H1 (cell line): ENCODE measurements at regions not wholly inside any gene's neighbourhood (a gene's known extent, or its start where the extent isn't known, plus 50 kb on each side); places are given as distances from the start of the nearest gene placed in this dataset.

Experiments used
- CTCF ChIA-PET: fragments of 300-600 bp; sonication (Branson Sonifier 250); formaldehyde crosslinking; loops from one replicate; lab custom pipeline; 2021; ENCODE audit not compliant: partially characterized antibody; lab: Charles Lee
- POLR2A ChIA-PET: fragments of 300-600 bp; sonication (Branson Sonifier 250); formaldehyde crosslinking; loops from one replicate; lab custom pipeline; 2021; ENCODE audit warnings: inconsistent platforms; ENCODE audit not compliant: partially characterized antibody; lab: Charles Lee
- DNase-seq, 2 experiments: peaks; one replicate each; pipeline versions ENCODE4 v3.0.0 to v3.0.0-alpha.2; 2010 to 2022; ENCODE audit warnings: low spot score in 2 of 2, low read depth in 1 of 2, mixed read lengths in 1 of 2
- FAIRE-seq: peaks from 2 replicates; lab custom pipeline; 2011; peaks lifted over from hg19 to GRCh38; lab: Jason Lieb, UNC
- H2AFZ ChIP-seq: 2 replicates; pipeline ENCODE4 v1.8.1; 2012; ENCODE audit warnings: low read length, inconsistent platforms
- H2AK5ac ChIP-seq: 2 replicates; pipeline ENCODE4 v1.6.1; 2013; ENCODE audit warnings: low read depth, low read length
- H2BK120ac ChIP-seq: replicated peaks from 2 replicates; pipeline ENCODE3; 2013; ENCODE audit warnings: low read depth, low read length, inconsistent platforms
- H2BK12ac ChIP-seq: 2 replicates; pipeline ENCODE4 v1.6.1; 2013; ENCODE audit warnings: low read depth, low read length
- H2BK15ac ChIP-seq: 2 replicates; pipeline ENCODE4 v1.6.1; 2013; ENCODE audit warnings: low read length
- H2BK20ac ChIP-seq: 2 replicates; pipeline ENCODE4 v1.6.1; 2013; ENCODE audit warnings: low read length
- H2BK5ac ChIP-seq: 2 replicates; pipeline ENCODE4 v1.6.1; 2013; ENCODE audit warnings: low read depth, low read length
- H3K14ac ChIP-seq: 2 replicates; pipeline ENCODE4 v1.6.1; 2013; ENCODE audit warnings: inconsistent platforms; ENCODE audit not compliant: insufficient read length
- H3K18ac ChIP-seq: 2 replicates; pipeline ENCODE4 v1.6.1; 2013; ENCODE audit warnings: low read length; ENCODE audit errors: extremely low read depth
- H3K23ac ChIP-seq: 2 replicates; pipeline ENCODE4 v1.6.1; 2013; ENCODE audit warnings: inconsistent platforms; ENCODE audit not compliant: insufficient read length
- H3K23me2 ChIP-seq: 2 replicates; pipeline ENCODE4 v1.6.1; 2013; ENCODE audit warnings: low read depth, low read length
- H3K27ac ChIP-seq: 2 replicates; pipeline ENCODE4 v1.6.1; 2011; ENCODE audit warnings: low read depth, low read length, inconsistent platforms
- H3K27me3 ChIP-seq, 4 experiments: replicated peaks in 1 of 4; 1 replicate in 1 of 4; 2 replicates in 3 of 4; pipeline versions ENCODE4 v1.6.1 to v1.8.1; 2011 to 2013; ENCODE audit warnings: low read length in 3 of 4, mild to moderate bottlenecking in 3 of 4, inconsistent platforms in 2 of 4, mixed read lengths in 2 of 4, moderate library complexity in 1 of 4; ENCODE audit not compliant: control insufficient read depth in 3 of 4, insufficient read depth in 3 of 4; ENCODE audit errors: extremely low read depth in 1 of 4
- H3K36me3 ChIP-seq, 4 experiments: 2 replicates each; pipeline versions ENCODE4 v1.6.1 to v1.8.1; 2011 to 2013; ENCODE audit warnings: mild to moderate bottlenecking in 4 of 4, low read length in 3 of 4, moderate library complexity in 2 of 4, control low read depth in 1 of 4, inconsistent platforms in 1 of 4; ENCODE audit not compliant: insufficient read depth in 4 of 4, control insufficient read depth in 2 of 4
- H3K4ac ChIP-seq: replicated peaks from 2 replicates; pipeline ENCODE3; 2013; ENCODE audit warnings: low read length, low read depth, mixed read lengths, inconsistent platforms; ENCODE audit not compliant: insufficient read length
- H3K4me1 ChIP-seq, 4 experiments: replicated peaks in 1 of 4; 1 replicate in 1 of 4; 2 replicates in 3 of 4; pipeline versions ENCODE4 v1.6.1 to v1.8.1; 2011 to 2013; ENCODE audit warnings: low read length in 3 of 4, inconsistent platforms in 2 of 4, mixed read lengths in 1 of 4; ENCODE audit not compliant: insufficient read depth in 4 of 4, control insufficient read depth in 3 of 4
- H3K4me2 ChIP-seq, 2 experiments: 2 replicates each; pipeline versions ENCODE4 v1.6.1 to v1.8.1; 2011 to 2013; ENCODE audit warnings: low read depth in 2 of 2, low read length in 2 of 2, control low read depth in 1 of 2, inconsistent platforms in 1 of 2, mild to moderate bottlenecking in 1 of 2; ENCODE audit not compliant: insufficient read depth in 1 of 2
- H3K4me3 ChIP-seq, 4 experiments: fragments of 200-600, 300-600 bp in 1 of 4; sonication (generic), shearing (Covaris generic), sonication (Bioruptor Twin) in 1 of 4; 2 replicates each; pipeline versions ENCODE4 v1.5.1 to v1.8.1; 2011 to 2016; ENCODE audit warnings: low read length in 4 of 4, low read depth in 3 of 4, control low read depth in 2 of 4, inconsistent platforms in 2 of 4, mild to moderate bottlenecking in 2 of 4, mixed read lengths in 1 of 4, moderate library complexity in 1 of 4; ENCODE audit not compliant: insufficient read depth in 2 of 4; ENCODE audit errors: extremely low read depth in 1 of 4
- H3K56ac ChIP-seq: replicated peaks from 2 replicates; pipeline ENCODE3; 2013; ENCODE audit warnings: low read depth, mild to moderate bottlenecking, mixed read lengths, low read length, inconsistent platforms; ENCODE audit not compliant: insufficient read length
- H3K79me1 ChIP-seq: 2 replicates; pipeline ENCODE4 v1.6.1; 2013; ENCODE audit warnings: low read depth, low read length, control low read depth
- H3K79me2 ChIP-seq, 2 experiments: 2 replicates each; pipeline versions ENCODE4 v1.6.1 to v1.8.1; 2012 to 2013; ENCODE audit warnings: low read length in 2 of 2, mild to moderate bottlenecking in 2 of 2, inconsistent platforms in 1 of 2; ENCODE audit not compliant: insufficient read depth in 2 of 2, control insufficient read depth in 1 of 2
- H3K9ac ChIP-seq, 4 experiments: replicated peaks in 1 of 4; 1 replicate in 1 of 4; 2 replicates in 3 of 4; pipeline versions ENCODE4 v1.6.1 to v1.8.1; 2011 to 2013; ENCODE audit warnings: low read depth in 3 of 4, low read length in 3 of 4, control low read depth in 2 of 4, mild to moderate bottlenecking in 2 of 4, moderate library complexity in 2 of 4, inconsistent platforms in 1 of 4; ENCODE audit errors: extremely low read depth in 1 of 4
- H3K9me3 ChIP-seq, 2 experiments: 2 replicates each; pipeline versions ENCODE4 v1.6.1 to v1.8.1; 2012 to 2013; ENCODE audit warnings: mild to moderate bottlenecking in 2 of 2, moderate library complexity in 2 of 2, control low read depth in 1 of 2, inconsistent platforms in 1 of 2, low read depth in 1 of 2, low read length in 1 of 2, mixed read lengths in 1 of 2; ENCODE audit not compliant: insufficient read depth in 2 of 2
- H4K20me1 ChIP-seq, 2 experiments: replicated peaks in 1 of 2; 2 replicates each; pipeline versions ENCODE3 to v1.8.1; 2011 to 2013; ENCODE audit warnings: inconsistent platforms in 2 of 2, low read length in 2 of 2, mild to moderate bottlenecking in 1 of 2; ENCODE audit not compliant: insufficient read depth in 2 of 2, control insufficient read depth in 1 of 2
- H4K5ac ChIP-seq: 2 replicates; pipeline ENCODE4 v1.6.1; 2013; ENCODE audit warnings: low read length, low read depth, mixed read lengths, inconsistent platforms; ENCODE audit not compliant: insufficient read length
- H4K8ac ChIP-seq: 2 replicates; pipeline ENCODE4 v1.8.0; 2013; ENCODE audit warnings: mild to moderate bottlenecking, moderate library complexity, low read length, inconsistent platforms; ENCODE audit not compliant: insufficient read depth; ENCODE audit errors: extremely low read depth
- H4K91ac ChIP-seq: replicated peaks from 2 replicates; pipeline ENCODE3; 2013; ENCODE audit warnings: low read length, mixed read lengths, inconsistent platforms; ENCODE audit not compliant: insufficient read length
- BCL11A ChIP-seq, 2 experiments: IDR thresholded peaks; one replicate each; pipeline ENCODE4 v1.6.1; 2011; ENCODE audit warnings: low read depth in 2 of 2, low read length in 2 of 2, mild to moderate bottlenecking in 2 of 2
- BRCA1 ChIP-seq: IDR thresholded peaks from 2 replicates; pipeline ENCODE4 v1.6.1; 2012; ENCODE audit warnings: low read depth, low read length, improper control_type of control experiment
- CBX5 ChIP-seq: fragments of 300-800, 300-1000 bp; sonication (generic); IDR thresholded peaks from 2 replicates; pipeline ENCODE4 v1.7.1; 2016; ENCODE audit warnings: antibody characterized with exemption, low read length, low read depth
- CREB1 ChIP-seq: IDR thresholded peaks from 2 replicates; pipeline ENCODE4 v1.6.1; 2012; ENCODE audit warnings: inconsistent platforms
- KDM5A ChIP-seq: fragments of 200-600 bp; IDR thresholded peaks from 2 replicates; pipeline ENCODE4 v1.7.1; 2012; ENCODE audit warnings: mild to moderate bottlenecking, low read length, inconsistent platforms, mixed read lengths
- PHF8 ChIP-seq: fragments of 200-600 bp; sonication (generic); conservative IDR thresholded peaks from 2 replicates; pipeline ENCODE4 v1.7.1; 2012; ENCODE audit warnings: low read depth, mild to moderate bottlenecking, inconsistent platforms, low read length, moderate library complexity
- RAD21 ChIP-seq, 2 experiments: IDR thresholded peaks in 1 of 2; conservative IDR thresholded peaks in 1 of 2; 2 replicates each; pipeline ENCODE4 v1.6.1; 2011; ENCODE audit warnings: low read depth in 2 of 2, low read length in 2 of 2, improper control_type of control experiment in 1 of 2, inconsistent platforms in 1 of 2, mild to moderate bottlenecking in 1 of 2, moderate library complexity in 1 of 2
- TAF1 ChIP-seq: IDR thresholded peaks from 2 replicates; pipeline ENCODE4 v1.6.1; 2011; ENCODE audit warnings: mild to moderate bottlenecking, low read depth, low read length
- TAF7 ChIP-seq: optimal IDR thresholded peaks from 2 replicates; pipeline ENCODE3; 2011; ENCODE audit warnings: low read depth, mild to moderate bottlenecking, inconsistent platforms, low read length, moderate library complexity, borderline replicate concordance
- TBP ChIP-seq: IDR thresholded peaks from 2 replicates; pipeline ENCODE4 v1.6.1; 2011; ENCODE audit warnings: low read depth, low read length, improper control_type of control experiment
- ZNF274 ChIP-seq: IDR thresholded peaks from 2 replicates; pipeline ENCODE4 v1.7.0; 2012; ENCODE audit warnings: low read length, borderline replicate concordance; ENCODE audit errors: extremely low read depth
- WGBS, 2 experiments: shearing (Covaris generic) in 1 of 2; methylation state at CpG; one replicate each; pipeline versions ENCODE4 v1.1.6 to v1.1.7; 2013 to 2015; ENCODE audit warnings: low lambda C conversion rate in 2 of 2, mixed read lengths in 2 of 2, inconsistent platforms in 1 of 2, low coverage in 1 of 2, missing lambda C conversion rate in 1 of 2; ENCODE audit not compliant: insufficient replicate concordance in 2 of 2, insufficient coverage in 1 of 2, insufficient read length in 1 of 2; ENCODE audit errors: extremely low coverage in 1 of 2, missing lambda C conversion rate in 1 of 2; 5-methylcytosine and 5-hydroxymethylcytosine counted together
- TF ChIP-seq, protein P1 (sequence below), 3 experiments: IDR thresholded peaks; 1 replicate in 2 of 3; 2 replicates in 1 of 3; pipeline versions ENCODE4 v1.5.1 to v1.6.1; 2011; ENCODE audit warnings: low read length in 3 of 3, mild to moderate bottlenecking in 3 of 3, inconsistent platforms in 2 of 3, low read depth in 1 of 3, moderate library complexity in 1 of 3; ENCODE audit not compliant: insufficient read depth in 1 of 3; ENCODE audit errors: control extremely low read depth in 1 of 3

DNA sequence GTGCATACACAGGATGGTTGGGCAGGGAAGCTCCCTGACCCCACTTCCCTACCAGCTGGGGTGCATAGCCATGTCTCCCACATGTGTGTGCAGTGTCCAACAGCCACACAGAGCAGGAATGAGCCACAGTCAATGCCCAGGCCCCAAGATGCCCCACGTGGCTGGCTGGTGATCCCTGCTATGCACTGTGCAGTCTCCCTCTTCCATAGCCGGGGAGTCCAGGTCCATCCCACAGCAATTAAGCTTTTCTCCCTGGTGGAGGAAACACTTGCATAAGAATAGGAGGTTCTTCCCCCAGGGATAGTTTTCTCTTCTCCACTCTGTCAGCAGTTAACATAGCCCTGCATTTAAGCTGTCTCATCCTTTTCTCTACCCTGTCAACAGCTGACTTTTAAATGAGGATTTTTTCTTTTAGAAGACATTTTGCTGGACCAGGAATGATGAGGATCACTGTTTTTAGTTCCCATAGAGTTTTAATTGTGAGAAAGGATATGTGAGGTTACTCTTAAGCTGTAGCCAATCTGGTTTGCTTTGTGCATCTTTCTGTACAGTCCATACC, 396.5 kb upstream of the VWC2 start:
- Histone ChIP-seq H3K18ac (no peak overlapping the region), H3K9me3 (peaks cover 17 to 25% of the 10 kb centered on the region in 2 experiments; a peak in 3 of 4 replicates), H3K56ac (no peak overlapping the region), H2BK12ac (no peak overlapping the region), H2AK5ac (no peak overlapping the region), H4K8ac (no peak overlapping the region), H3K4me2 (no peak overlapping the region), H3K14ac (no peak overlapping the region), H4K20me1 (no peaks in the 10 kb centered on the region), H3K4me3 (no peak overlapping the region), H3K23me2 (no peaks in the 10 kb centered on the region), H3K27me3 (no peaks in the 10 kb centered on the region), H2AFZ (no peak overlapping the region), H3K79me1 (no peaks in the 10 kb centered on the region), H2BK120ac (no peak overlapping the region), H2BK15ac (no peak overlapping the region), H3K27ac (no peak overlapping the region), H3K23ac (no peak overlapping the region), H4K5ac (no peak overlapping the region), H3K9ac (no peak overlapping the region), H2BK20ac (no peak overlapping the region), H3K79me2 (no peaks in the 10 kb centered on the region), H3K36me3 (peaks cover 0 to 3% (median 0%) of the 10 kb centered on the region in 4 experiments; a peak in 2 of 8 replicates), H4K91ac (no peak overlapping the region), H2BK5ac (no peak overlapping the region), H3K4me1 (no peaks in the 10 kb centered on the region), H3K4ac (no peak overlapping the region)
- 88% methylated on average over 2 of the region's 2 CpGs; no CpG with 5 or more reads in 1 of the 2 experiments for WGBS, 2 experiments
- ChIA-PET CTCF (interaction anchor here (0.6 kb wide), 1 partner anchor 78 kb away, joined by 3 read pairs; no protein-coding TSS in a partner anchor), POLR2A (no interaction called here)
- FAIRE-seq = no peak
- no peak for DNase-seq
- no peak for TF ChIP-seq TAF1
- TF ChIP-seq TBP = no peak
- TF ChIP-seq, protein P1, sequence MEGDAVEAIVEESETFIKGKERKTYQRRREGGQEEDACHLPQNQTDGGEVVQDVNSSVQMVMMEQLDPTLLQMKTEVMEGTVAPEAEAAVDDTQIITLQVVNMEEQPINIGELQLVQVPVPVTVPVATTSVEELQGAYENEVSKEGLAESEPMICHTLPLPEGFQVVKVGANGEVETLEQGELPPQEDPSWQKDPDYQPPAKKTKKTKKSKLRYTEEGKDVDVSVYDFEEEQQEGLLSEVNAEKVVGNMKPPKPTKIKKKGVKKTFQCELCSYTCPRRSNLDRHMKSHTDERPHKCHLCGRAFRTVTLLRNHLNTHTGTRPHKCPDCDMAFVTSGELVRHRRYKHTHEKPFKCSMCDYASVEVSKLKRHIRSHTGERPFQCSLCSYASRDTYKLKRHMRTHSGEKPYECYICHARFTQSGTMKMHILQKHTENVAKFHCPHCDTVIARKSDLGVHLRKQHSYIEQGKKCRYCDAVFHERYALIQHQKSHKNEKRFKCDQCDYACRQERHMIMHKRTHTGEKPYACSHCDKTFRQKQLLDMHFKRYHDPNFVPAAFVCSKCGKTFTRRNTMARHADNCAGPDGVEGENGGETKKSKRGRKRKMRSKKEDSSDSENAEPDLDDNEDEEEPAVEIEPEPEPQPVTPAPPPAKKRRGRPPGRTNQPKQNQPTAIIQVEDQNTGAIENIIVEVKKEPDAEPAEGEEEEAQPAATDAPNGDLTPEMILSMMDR (IDR thresholded peaks at IDR 0.05; ENCODE audit: control extremely low read depth in 1 of 3, insufficient read depth in 1 of 3, low read depth in 1 of 3, low read length in 3 of 3) = no peak
- TF ChIP-seq PHF8 = no peak
- TF ChIP-seq CBX5 = no peak
- TF ChIP-seq RAD21 (IDR thresholded peaks at IDR 0.05 in 1 of 2, conservative IDR thresholded peaks at IDR 0.05 in 1 of 2; ENCODE audit: low read depth in 2 of 2, low read length in 2 of 2) = no peak
- no peak for TF ChIP-seq BCL11A (IDR thresholded peaks at IDR 0.05; ENCODE audit: low read depth in 2 of 2, low read length in 2 of 2)
- no peak for TF ChIP-seq BRCA1
- no peak for TF ChIP-seq TAF7
- TF ChIP-seq KDM5A = no peak
- no peak for TF ChIP-seq CREB1
- TF ChIP-seq ZNF274 = no peak
